ENCODE measurements at regions not wholly inside any gene's neighbourhood (a gene's known extent, or its start where the extent isn't known, plus 50 kb on each side); places are given as distances from the start of the nearest gene placed in this dataset.

DNA sequence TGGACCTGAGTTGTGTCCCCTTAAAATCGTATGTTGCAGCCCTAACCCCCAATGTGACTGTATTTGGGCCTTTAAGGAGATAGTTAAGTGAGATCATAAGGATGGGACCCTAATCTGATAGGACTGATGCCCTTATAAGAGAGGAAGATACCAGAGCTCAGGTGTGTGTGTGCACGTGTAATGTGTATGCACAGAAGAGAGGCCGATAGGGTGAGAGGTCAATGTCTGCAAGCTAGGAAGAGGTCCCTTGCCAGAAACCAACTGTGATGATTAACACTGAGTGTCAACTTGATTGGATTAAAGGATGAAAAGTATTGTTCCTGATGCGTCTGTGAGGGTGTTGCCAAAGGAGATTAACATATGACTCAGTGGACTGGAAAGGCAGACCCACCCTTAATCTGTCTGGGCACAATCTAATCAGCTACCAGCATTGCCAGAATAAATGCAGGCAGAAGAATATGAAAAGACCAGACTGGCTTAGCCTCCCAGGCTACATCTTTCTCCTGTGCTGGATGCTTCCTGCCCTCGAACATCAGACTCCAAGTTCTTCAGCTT lies 299.8 kb downstream of the LRFN2 start:
- TF ChIP-seq, protein P1, sequence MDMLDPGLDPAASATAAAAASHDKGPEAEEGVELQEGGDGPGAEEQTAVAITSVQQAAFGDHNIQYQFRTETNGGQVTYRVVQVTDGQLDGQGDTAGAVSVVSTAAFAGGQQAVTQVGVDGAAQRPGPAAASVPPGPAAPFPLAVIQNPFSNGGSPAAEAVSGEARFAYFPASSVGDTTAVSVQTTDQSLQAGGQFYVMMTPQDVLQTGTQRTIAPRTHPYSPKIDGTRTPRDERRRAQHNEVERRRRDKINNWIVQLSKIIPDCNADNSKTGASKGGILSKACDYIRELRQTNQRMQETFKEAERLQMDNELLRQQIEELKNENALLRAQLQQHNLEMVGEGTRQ (IDR thresholded peaks at IDR 0.05; ENCODE audit: borderline replicate concordance, low read depth, low read length): no peak
- TF ChIP-seq RXRA (IDR thresholded peaks at IDR 0.05; ENCODE audit: borderline replicate concordance, low read depth): no peak
- TF ChIP-seq FOSL2 (IDR thresholded peaks at IDR 0.05; ENCODE audit: borderline replicate concordance, low read depth): no peak
- TF ChIP-seq POLR2AphosphoS5 (IDR thresholded peaks at IDR 0.05; ENCODE audit: low read depth, low read length): no peak
- no peak for TF ChIP-seq TEAD4 (IDR thresholded peaks at IDR 0.05; ENCODE audit: borderline replicate concordance, insufficient read depth)
- no peak for TF ChIP-seq RFX5 (IDR thresholded peaks at IDR 0.05; ENCODE audit: low read length)
- TF ChIP-seq, protein P2, sequence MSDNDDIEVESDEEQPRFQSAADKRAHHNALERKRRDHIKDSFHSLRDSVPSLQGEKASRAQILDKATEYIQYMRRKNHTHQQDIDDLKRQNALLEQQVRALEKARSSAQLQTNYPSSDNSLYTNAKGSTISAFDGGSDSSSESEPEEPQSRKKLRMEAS (IDR thresholded peaks at IDR 0.05; ENCODE audit: low read depth): no peak
- no peak for TF ChIP-seq NFIC (IDR thresholded peaks at IDR 0.05; ENCODE audit: borderline replicate concordance)
- TF ChIP-seq RAD21 (IDR thresholded peaks at IDR 0.05; ENCODE audit: low read length): no peak
- no peak for TF ChIP-seq GATA2 (CRISPR knock-in tag; IDR thresholded peaks at IDR 0.05)
- TF ChIP-seq GABPA (IDR thresholded peaks at IDR 0.05; ENCODE audit: low read depth): no peak
- TF ChIP-seq FOXJ3 (CRISPR knock-in tag; IDR thresholded peaks at IDR 0.05): no peak
- H3K9me2 ChIP-seq: no peaks in the 10 kb centered on the region
- H3K27me3 ChIP-seq (ENCODE audit: insufficient read depth): no peaks in the 10 kb centered on the region
- 12% methylated on average over 5 of the region's 5 CpGs for WGBS (ENCODE audit: low lambda C conversion rate)
- H3K36me3 ChIP-seq (replicated peaks in 1 of 2; ENCODE audit: control insufficient read depth in 1 of 2, insufficient read depth in 2 of 2, low read length in 1 of 2): no peaks in the 10 kb centered on the region
- ChIA-PET CTCF (interaction anchor here (1.0 kb wide), 1 partner anchor 300 kb away, joined by 3 read pairs; the partner anchor contains the start of gene LRFN2), POLR2A (no interaction called here)
- H3K4me2 ChIP-seq: no peak overlapping the region
- H3F3A ChIP-seq (replicated peaks; ENCODE audit: insufficient read depth): no peaks in the 10 kb centered on the region
- no peaks in the 10 kb centered on the region for H4K20me1 ChIP-seq (ENCODE audit: insufficient read depth)
- H3K9me3 ChIP-seq: no peaks in the 10 kb centered on the region
- DNase-seq: no peak
- no peak overlapping the region for H3K27ac ChIP-seq (ENCODE audit: low read depth in 2 of 2, low read length in 1 of 2)
- H3K4me1 ChIP-seq (ENCODE audit: control insufficient read depth in 1 of 2, insufficient read depth in 2 of 2, low read depth in 1 of 2, low read length in 1 of 2): no peaks in the 10 kb centered on the region
- no peak overlapping the region for H3K9ac ChIP-seq
- H2AFZ ChIP-seq (ENCODE audit: low read depth): no peak overlapping the region
- H3K4me3 ChIP-seq (ENCODE audit: low read depth in 2 of 2, low read length in 1 of 2): no peak overlapping the region
- H3K79me2 ChIP-seq (ENCODE audit: insufficient read depth): no peaks in the 10 kb centered on the region

DNA sequence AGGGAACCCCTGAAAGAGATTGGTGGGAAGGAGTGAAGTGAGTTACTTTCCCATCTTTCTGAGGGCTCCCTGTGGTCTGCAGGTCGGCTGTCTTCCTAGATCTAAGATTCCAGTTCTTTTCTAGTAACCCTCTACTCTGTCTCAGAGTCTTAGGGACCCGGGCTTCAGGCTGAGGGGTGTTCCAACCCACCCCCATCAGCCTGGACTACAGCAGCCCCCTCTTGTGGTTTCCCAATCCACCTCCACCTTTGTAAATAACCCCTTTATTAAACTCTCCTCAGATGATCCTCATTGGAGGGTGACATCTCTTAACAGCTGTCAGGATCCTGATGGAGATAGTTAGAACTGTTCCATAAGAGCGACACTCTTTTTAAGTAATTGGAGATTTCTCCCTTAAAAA lies 300.4 kb downstream of the LRFN2 start:
- CTCF ChIA-PET: interaction anchor here (0.6 kb wide), 1 partner anchor 411 kb away, joined by 3 read pairs; no protein-coding TSS in a partner anchor
- no peak for TF ChIP-seq MXI1 (IDR thresholded peaks at IDR 0.05; ENCODE audit: low read depth, low read length)
- TF ChIP-seq, protein P3, sequence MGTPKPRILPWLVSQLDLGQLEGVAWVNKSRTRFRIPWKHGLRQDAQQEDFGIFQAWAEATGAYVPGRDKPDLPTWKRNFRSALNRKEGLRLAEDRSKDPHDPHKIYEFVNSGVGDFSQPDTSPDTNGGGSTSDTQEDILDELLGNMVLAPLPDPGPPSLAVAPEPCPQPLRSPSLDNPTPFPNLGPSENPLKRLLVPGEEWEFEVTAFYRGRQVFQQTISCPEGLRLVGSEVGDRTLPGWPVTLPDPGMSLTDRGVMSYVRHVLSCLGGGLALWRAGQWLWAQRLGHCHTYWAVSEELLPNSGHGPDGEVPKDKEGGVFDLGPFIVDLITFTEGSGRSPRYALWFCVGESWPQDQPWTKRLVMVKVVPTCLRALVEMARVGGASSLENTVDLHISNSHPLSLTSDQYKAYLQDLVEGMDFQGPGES (IDR thresholded peaks at IDR 0.05; ENCODE audit: low read depth, low read length): no peak
- TF ChIP-seq, protein P4, sequence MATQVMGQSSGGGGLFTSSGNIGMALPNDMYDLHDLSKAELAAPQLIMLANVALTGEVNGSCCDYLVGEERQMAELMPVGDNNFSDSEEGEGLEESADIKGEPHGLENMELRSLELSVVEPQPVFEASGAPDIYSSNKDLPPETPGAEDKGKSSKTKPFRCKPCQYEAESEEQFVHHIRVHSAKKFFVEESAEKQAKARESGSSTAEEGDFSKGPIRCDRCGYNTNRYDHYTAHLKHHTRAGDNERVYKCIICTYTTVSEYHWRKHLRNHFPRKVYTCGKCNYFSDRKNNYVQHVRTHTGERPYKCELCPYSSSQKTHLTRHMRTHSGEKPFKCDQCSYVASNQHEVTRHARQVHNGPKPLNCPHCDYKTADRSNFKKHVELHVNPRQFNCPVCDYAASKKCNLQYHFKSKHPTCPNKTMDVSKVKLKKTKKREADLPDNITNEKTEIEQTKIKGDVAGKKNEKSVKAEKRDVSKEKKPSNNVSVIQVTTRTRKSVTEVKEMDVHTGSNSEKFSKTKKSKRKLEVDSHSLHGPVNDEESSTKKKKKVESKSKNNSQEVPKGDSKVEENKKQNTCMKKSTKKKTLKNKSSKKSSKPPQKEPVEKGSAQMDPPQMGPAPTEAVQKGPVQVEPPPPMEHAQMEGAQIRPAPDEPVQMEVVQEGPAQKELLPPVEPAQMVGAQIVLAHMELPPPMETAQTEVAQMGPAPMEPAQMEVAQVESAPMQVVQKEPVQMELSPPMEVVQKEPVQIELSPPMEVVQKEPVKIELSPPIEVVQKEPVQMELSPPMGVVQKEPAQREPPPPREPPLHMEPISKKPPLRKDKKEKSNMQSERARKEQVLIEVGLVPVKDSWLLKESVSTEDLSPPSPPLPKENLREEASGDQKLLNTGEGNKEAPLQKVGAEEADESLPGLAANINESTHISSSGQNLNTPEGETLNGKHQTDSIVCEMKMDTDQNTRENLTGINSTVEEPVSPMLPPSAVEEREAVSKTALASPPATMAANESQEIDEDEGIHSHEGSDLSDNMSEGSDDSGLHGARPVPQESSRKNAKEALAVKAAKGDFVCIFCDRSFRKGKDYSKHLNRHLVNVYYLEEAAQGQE (IDR thresholded peaks at IDR 0.05; ENCODE audit: low read depth, low read length): no peak
- TF ChIP-seq, protein P5, sequence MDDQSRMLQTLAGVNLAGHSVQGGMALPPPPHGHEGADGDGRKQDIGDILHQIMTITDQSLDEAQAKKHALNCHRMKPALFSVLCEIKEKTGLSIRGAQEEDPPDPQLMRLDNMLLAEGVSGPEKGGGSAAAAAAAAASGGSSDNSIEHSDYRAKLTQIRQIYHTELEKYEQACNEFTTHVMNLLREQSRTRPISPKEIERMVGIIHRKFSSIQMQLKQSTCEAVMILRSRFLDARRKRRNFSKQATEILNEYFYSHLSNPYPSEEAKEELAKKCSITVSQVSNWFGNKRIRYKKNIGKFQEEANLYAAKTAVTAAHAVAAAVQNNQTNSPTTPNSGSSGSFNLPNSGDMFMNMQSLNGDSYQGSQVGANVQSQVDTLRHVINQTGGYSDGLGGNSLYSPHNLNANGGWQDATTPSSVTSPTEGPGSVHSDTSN (IDR thresholded peaks at IDR 0.05): no peak
- TF ChIP-seq, protein P2 (IDR thresholded peaks at IDR 0.05; ENCODE audit: low read depth): no peak
- no peak for TF ChIP-seq FOXJ3 (CRISPR knock-in tag; IDR thresholded peaks at IDR 0.05)
- TF ChIP-seq EP300 (IDR thresholded peaks at IDR 0.05; ENCODE audit: borderline replicate concordance in 1 of 2, low read depth in 1 of 2, low read length in 1 of 2): no peak
- no peak for TF ChIP-seq RFX5 (IDR thresholded peaks at IDR 0.05; ENCODE audit: low read length)
- no peak for TF ChIP-seq TAF1 (IDR thresholded peaks at IDR 0.05; ENCODE audit: borderline replicate concordance, low read depth, low read length)
- no peak for TF ChIP-seq SIN3A (IDR thresholded peaks at IDR 0.05; ENCODE audit: borderline replicate concordance, low read depth, low read length)

More for the DNA sequence above, 300.4 kb downstream of the LRFN2 start:
- no peaks in the 10 kb centered on the region for H3K27me3 ChIP-seq (ENCODE audit: insufficient read depth)
- no peaks in the 10 kb centered on the region for H4K20me1 ChIP-seq (ENCODE audit: insufficient read depth)
- H3K9me2 ChIP-seq: no peaks in the 10 kb centered on the region
- no peaks in the 10 kb centered on the region for H3K9me3 ChIP-seq
- no peaks in the 10 kb centered on the region for H3K79me2 ChIP-seq (ENCODE audit: insufficient read depth)
- H3K4me3 ChIP-seq (ENCODE audit: low read depth in 2 of 2, low read length in 1 of 2): no peak overlapping the region
- 11% methylated on average over 3 of the region's 3 CpGs for WGBS (ENCODE audit: low lambda C conversion rate)
- H3K4me2 ChIP-seq: no peak overlapping the region
- no peaks in the 10 kb centered on the region for H3K36me3 ChIP-seq (replicated peaks in 1 of 2; ENCODE audit: control insufficient read depth in 1 of 2, insufficient read depth in 2 of 2, low read length in 1 of 2)
- no peak overlapping the region for H3K27ac ChIP-seq (ENCODE audit: low read depth in 2 of 2, low read length in 1 of 2)
- H2AFZ ChIP-seq (ENCODE audit: low read depth): no peak overlapping the region
- POLR2A ChIA-PET: no interaction called here
- no peaks in the 10 kb centered on the region for H3K4me1 ChIP-seq (ENCODE audit: control insufficient read depth in 1 of 2, insufficient read depth in 2 of 2, low read depth in 1 of 2, low read length in 1 of 2)
- no peaks in the 10 kb centered on the region for H3F3A ChIP-seq (replicated peaks; ENCODE audit: insufficient read depth)
- H3K9ac ChIP-seq: no peak overlapping the region
- no peak for DNase-seq
